HCT116 (cell line): ENCODE measurements at regions not wholly inside any gene's neighbourhood (a gene's known extent, or its start where the extent isn't known, plus 50 kb on each side); places are given as distances from the start of the nearest gene placed in this dataset.

Source experiments
- ATAC-seq: fragments of 200-7000 bp; cut with Tn5 transposase; 2 replicates; pipeline ENCODE4 v1.9.1; 2020; ENCODE audit warnings: mild to moderate bottlenecking, moderate library complexity
- BruUV-seq: library from RNA; stranded (reverse); fragments of 400-500 nt; replicated peaks from 2 replicates; lab custom pipeline; 2021; lab: Mats Ljungman, UMichigan
- CTCF ChIA-PET: fragments of 300-600 bp; sonication (Branson Sonifier 250); formaldehyde crosslinking; loops from one replicate; lab custom pipeline; 2021; ENCODE audit warnings: antibody characterized with exemption; lab: Charles Lee
- POLR2A ChIA-PET: fragments of 300-600, 350-600 bp; sonication (Branson Sonifier 250); formaldehyde crosslinking; loops from one replicate; lab custom pipeline; 2021; ENCODE audit warnings: antibody characterized with exemption; lab: Charles Lee
- RAD21 ChIA-PET, 2 experiments: fragments of 300-600 bp; sonication (Branson Sonifier 250); formaldehyde crosslinking; loops; one replicate each; lab custom pipeline; 2023; ENCODE audit warnings: low total read pairs in 2 of 2; ENCODE audit not compliant: uncharacterized antibody in 2 of 2, unreplicated experiment in 2 of 2, low non-redundant PET in 1 of 2; lab: Charles Lee
- DNase-seq: peaks from one replicate; pipeline ENCODE4 v3.0.0-alpha.2; 2010; ENCODE audit warnings: low read depth, low spot score
- H2AFZ ChIP-seq: fragments of 200-600 bp; shearing (Covaris generic), sonication (generic); 2 replicates; pipeline ENCODE4 v1.6.1; 2017; ENCODE audit warnings: low read depth, mixed run types, mixed read lengths, antibody characterized with exemption, low read length; ENCODE audit not compliant: poor library complexity, severe bottlenecking
- H3K27ac ChIP-seq: 2 replicates; pipeline ENCODE4 v1.5.1; 2012; ENCODE audit warnings: low read depth, low read length
- H3K27me3 ChIP-seq: fragments of 200-600 bp; sonication (generic); 2 replicates; pipeline ENCODE4 v1.6.1; 2016; ENCODE audit warnings: mixed run types, low read length, mixed read lengths; ENCODE audit not compliant: insufficient read depth
- H3K36me3 ChIP-seq, 2 experiments: fragments of 200-500 bp in 1 of 2; fragments of 200-600 bp in 1 of 2; sonication (Bioruptor generic) in 1 of 2; sonication (generic) in 1 of 2; 2 replicates each; pipeline versions ENCODE4 v1.5.1 to v1.6.1; 2014 to 2016; ENCODE audit warnings: low read length in 2 of 2, inconsistent platforms in 1 of 2, mixed read lengths in 1 of 2, mixed run types in 1 of 2; ENCODE audit not compliant: insufficient read depth in 2 of 2, control insufficient read depth in 1 of 2
- H3K4me1 ChIP-seq, 2 experiments: fragments of 200-600 bp in 1 of 2; sonication (generic) in 1 of 2; 2 replicates each; pipeline versions ENCODE4 v1.5.1 to v1.6.1; 2012 to 2017; ENCODE audit warnings: low read length in 2 of 2, inconsistent platforms in 1 of 2, mild to moderate bottlenecking in 1 of 2, mixed read lengths in 1 of 2, mixed run types in 1 of 2, moderate library complexity in 1 of 2; ENCODE audit not compliant: insufficient read depth in 2 of 2, control insufficient read depth in 1 of 2
- H3K4me2 ChIP-seq: fragments of 200-600 bp; sonication (generic); 2 replicates; pipeline ENCODE4 v1.6.1; 2017; ENCODE audit warnings: mixed run types, low read length, mixed read lengths
- H3K4me3 ChIP-seq, 2 experiments: fragments of 200-600 bp in 1 of 2; sonication (generic) in 1 of 2; replicated peaks in 1 of 2; 2 replicates each; pipeline ENCODE4 v1.5.1; 2011 to 2016; ENCODE audit warnings: low read length in 2 of 2, control low read depth in 1 of 2, low read depth in 1 of 2, mild to moderate bottlenecking in 1 of 2, mixed read lengths in 1 of 2, mixed run types in 1 of 2
- H3K79me2 ChIP-seq: fragments of 200-600 bp; sonication (generic); 2 replicates; pipeline ENCODE4 v1.6.1; 2017; ENCODE audit warnings: mild to moderate bottlenecking, mixed run types, low read length, moderate library complexity, mixed read lengths; ENCODE audit not compliant: insufficient read depth
- H3K9ac ChIP-seq: fragments of 200-600 bp; sonication (generic); 2 replicates; pipeline ENCODE4 v1.6.1; 2016; ENCODE audit warnings: low read length, mixed read lengths
- H3K9me2 ChIP-seq: fragments of 200-600 bp; sonication (generic), shearing (Covaris generic); 2 replicates; pipeline ENCODE4 v1.6.1; 2017; ENCODE audit warnings: mixed run types, mild to moderate bottlenecking, moderate library complexity; ENCODE audit not compliant: insufficient read depth
- H3K9me3 ChIP-seq, 2 experiments: fragments of 200-500 bp in 1 of 2; fragments of 200-600 bp in 1 of 2; sonication (Bioruptor generic) in 1 of 2; sonication (generic) in 1 of 2; 2 replicates each; pipeline ENCODE4 v1.6.1; 2014 to 2017; ENCODE audit warnings: low read length in 2 of 2, mixed read lengths in 2 of 2, inconsistent platforms in 1 of 2, low read depth in 1 of 2, mild to moderate bottlenecking in 1 of 2, mixed run types in 1 of 2, moderate library complexity in 1 of 2; ENCODE audit not compliant: control insufficient read depth in 1 of 2, insufficient read depth in 1 of 2
- H4K20me1 ChIP-seq: fragments of 200-600 bp; sonication (generic), shearing (Covaris generic); 2 replicates; pipeline ENCODE4 v1.6.1; 2017; ENCODE audit warnings: mixed run types, mild to moderate bottlenecking, moderate library complexity; ENCODE audit not compliant: insufficient read depth
- ATF3 ChIP-seq: IDR thresholded peaks from 2 replicates; pipeline ENCODE4 v1.6.1; 2012
- CEBPB ChIP-seq: IDR thresholded peaks from 2 replicates; pipeline ENCODE4 v1.6.1; 2012; ENCODE audit warnings: low read depth
- CTCF ChIP-seq, 3 experiments: fragments of 200-600 bp in 1 of 3; sonication (generic) in 1 of 3; IDR thresholded peaks in 2 of 3; conservative IDR thresholded peaks in 1 of 3; 2 replicates each; pipeline ENCODE4 v1.5.1; 2012 to 2017; ENCODE audit warnings: low read depth in 2 of 3, low read length in 2 of 3, antibody characterized with exemption in 1 of 3, borderline replicate concordance in 1 of 3, control low read depth in 1 of 3, mild to moderate bottlenecking in 1 of 3, mixed read lengths in 1 of 3, mixed run types in 1 of 3, moderate library complexity in 1 of 3; ENCODE audit not compliant: insufficient read depth in 1 of 3
- EZH2 ChIP-seq: fragments of 200-600 bp; sonication (generic); IDR thresholded peaks from 2 replicates; pipeline ENCODE4 v1.6.1; 2017; ENCODE audit warnings: antibody characterized with exemption, mixed run types
- EZH2phosphoT487 ChIP-seq: fragments of 200-600 bp; IDR thresholded peaks from 2 replicates; pipeline ENCODE4 v1.6.1; 2018; ENCODE audit warnings: antibody characterized with exemption, borderline replicate concordance
- MAX ChIP-seq: IDR thresholded peaks from 2 replicates; pipeline ENCODE4 v1.6.1; 2012
- POLR2AphosphoS5 ChIP-seq: IDR thresholded peaks from 2 replicates; pipeline ENCODE4 v1.6.1; 2011; ENCODE audit warnings: mild to moderate bottlenecking, low read depth, low read length, moderate library complexity
- RAD21 ChIP-seq: IDR thresholded peaks from 2 replicates; pipeline ENCODE4 v1.6.1; 2012; ENCODE audit warnings: low read depth, mild to moderate bottlenecking
- REST ChIP-seq: IDR thresholded peaks from 2 replicates; pipeline ENCODE4 v1.6.1; 2012; ENCODE audit warnings: low read depth
- SP1 ChIP-seq: IDR thresholded peaks from 2 replicates; pipeline ENCODE4 v1.6.1; 2012; ENCODE audit warnings: low read depth
- SRF ChIP-seq: IDR thresholded peaks from 2 replicates; pipeline ENCODE4 v1.6.1; 2012; ENCODE audit warnings: low read depth
- YY1 ChIP-seq: IDR thresholded peaks from 2 replicates; pipeline ENCODE4 v1.6.1; 2011; ENCODE audit warnings: low read length, low read depth, moderate library complexity, mild to moderate bottlenecking; ENCODE audit not compliant: insufficient replicate concordance; ENCODE audit errors: extremely low read depth
- ZFX ChIP-seq: fragments of 450-650 bp; IDR thresholded peaks from 2 replicates; pipeline ENCODE4 v1.6.1; 2017
- ZNF274 ChIP-seq: fragments of 200-500 bp; sonication (Bioruptor generic); IDR thresholded peaks from 2 replicates; pipeline ENCODE4 v1.6.1; 2014; ENCODE audit warnings: mild to moderate bottlenecking, low read depth, low read length, inconsistent platforms
- intact Hi-C: fragments of 100-400 bp; cut with micrococcal nuclease; formaldehyde crosslinking; loops from 2 replicates; pipeline ENCODE4 v1.10.0; 2022

- no peaks in the 10 kb centered on the region for H3K79me2 ChIP-seq
- no TSS peak for BruUV-seq
- no peak overlapping the region for H3K27ac ChIP-seq
- no peak overlapping the region for H3K4me3 ChIP-seq
- intact Hi-C loops: no loop called here
- H3K4me1 ChIP-seq: no peaks in the 10 kb centered on the region
- no peaks in the 10 kb centered on the region for H4K20me1 ChIP-seq
- TF ChIP-seq YY1: no peak
- TF ChIP-seq MAX: no peak
- TF ChIP-seq EZH2: no peak
- TF ChIP-seq SRF: no peak
- no peak for TF ChIP-seq EZH2phosphoT487
- TF ChIP-seq REST: no peak
- no peak for TF ChIP-seq SP1
- no peak for TF ChIP-seq ZFX
- TF ChIP-seq ZNF274: no peak
- TF ChIP-seq CEBPB: no peak
- TF ChIP-seq RAD21: no peak
- TF ChIP-seq POLR2AphosphoS5: no peak
- no peak for TF ChIP-seq CTCF (IDR thresholded peaks at IDR 0.05 in 2 of 3, conservative IDR thresholded peaks at IDR 0.05 in 1 of 3; ENCODE audit: borderline replicate concordance in 1 of 3, insufficient read depth in 1 of 3, low read depth in 2 of 3, low read length in 2 of 3)
- TF ChIP-seq ATF3: no peak
- H3K4me2 ChIP-seq: no peak overlapping the region
- no peak overlapping the region for H3K9ac ChIP-seq
- no peaks in the 10 kb centered on the region for H3K9me2 ChIP-seq
- no peaks in the 10 kb centered on the region for H3K36me3 ChIP-seq
- H2AFZ ChIP-seq: no peak overlapping the region
- ChIA-PET POLR2A (no interaction called here), RAD21 (no interaction called here), CTCF (no interaction called here)
- DNase-seq (no peak), ATAC-seq (no peak)
- H3K27me3 ChIP-seq: no peaks in the 10 kb centered on the region
- peaks cover 20 to 26% of the 10 kb centered on the region in 2 experiments; a peak in 3 of 4 replicates for H3K9me3 ChIP-seq
Measured at GRCh38 chr18:42527766-42528165, 572.7 kb downstream of the PIK3C3 start.
